ENCODE measurements at regions not wholly inside any gene's neighbourhood (a gene's known extent, or its start where the extent isn't known, plus 50 kb on each side); places are given as distances from the start of the nearest gene placed in this dataset.

DNA sequence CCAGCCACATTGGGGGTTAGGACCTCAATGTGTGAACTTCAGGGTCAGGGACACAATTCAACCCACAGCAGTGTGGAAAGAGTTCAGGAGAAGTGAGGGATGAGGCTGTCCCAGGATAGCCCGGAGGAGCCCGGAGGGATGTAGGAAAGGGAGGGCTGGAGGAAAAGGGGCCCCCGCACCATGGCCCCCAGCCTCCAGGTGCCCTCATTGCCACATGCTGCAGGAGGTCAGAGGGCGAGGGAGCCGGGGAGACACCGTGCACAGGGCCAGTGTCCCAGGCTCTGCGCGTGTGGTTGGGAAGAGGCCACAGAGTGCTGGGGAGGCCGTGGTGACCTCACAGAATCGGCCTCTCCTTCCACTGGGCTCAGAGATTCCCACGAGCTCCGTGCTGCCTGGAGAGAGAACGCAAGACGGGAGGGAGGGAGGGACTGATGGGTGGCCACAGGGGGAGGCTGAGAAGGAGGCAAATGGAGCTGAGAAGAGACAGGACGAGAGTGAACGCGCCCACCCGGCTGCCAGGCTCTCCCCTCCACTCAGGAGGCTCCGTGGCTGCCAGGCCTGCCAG lies 215.1 kb downstream of the DLL1 start:
- Histone ChIP-seq H3K4me3 (replicated peaks in 1 of 3; ENCODE audit: insufficient read depth in 1 of 3, low read depth in 1 of 3, low read length in 3 of 3) (no peak overlapping the region), H3K9me3 (replicated peaks; ENCODE audit: control insufficient read depth, insufficient read depth, low read length) (no peaks in the 10 kb centered on the region), H3K27ac (ENCODE audit: insufficient read depth, low read depth, low read length) (no peak overlapping the region), H3K79me2 (ENCODE audit: control insufficient read depth, insufficient read depth, low read length) (no peaks in the 10 kb centered on the region), H2AFZ (ENCODE audit: low read depth, low read length) (no peak overlapping the region), H3K4me1 (ENCODE audit: control insufficient read depth, extremely low read depth, insufficient read depth, low read length) (no peaks in the 10 kb centered on the region), H3K27me3 (ENCODE audit: control insufficient read depth in 2 of 2, insufficient read depth in 2 of 2, low read length in 2 of 2) (no peaks in the 10 kb centered on the region), H3K36me3 (ENCODE audit: control insufficient read depth in 2 of 2, extremely low read depth in 1 of 2, insufficient read depth in 2 of 2, low read length in 2 of 2) (no peaks in the 10 kb centered on the region), H3K4me2 (ENCODE audit: insufficient read depth, low read length) (no peak overlapping the region), H3K9me1 (replicated peaks; ENCODE audit: control insufficient read depth, extremely low read depth, insufficient read depth, low read length) (no peaks in the 10 kb centered on the region), H4K20me1 (replicated peaks; ENCODE audit: control insufficient read depth, extremely low read depth, insufficient read depth, low read length) (no peaks in the 10 kb centered on the region), H3K9ac (replicated peaks; ENCODE audit: extremely low read depth, insufficient read depth, low read length) (no peak overlapping the region)
- TF ChIP-seq MYC (IDR thresholded peaks at IDR 0.05; ENCODE audit: low read depth, low read length) (no peak), EZH2 (IDR thresholded peaks at IDR 0.05; ENCODE audit: borderline replicate concordance, low read depth, low read length, severe bottlenecking) (no peak), JUN (IDR thresholded peaks at IDR 0.05; ENCODE audit: borderline replicate concordance, insufficient read depth, insufficient read length, low read depth) (no peak), GATA2 (IDR thresholded peaks at IDR 0.05; ENCODE audit: insufficient read depth, insufficient read length, low read depth, low read length) (no peak), POLR2AphosphoS5 (IDR thresholded peaks at IDR 0.05; ENCODE audit: insufficient read depth, low read depth, low read length) (no peak), POLR2A (IDR thresholded peaks at IDR 0.05; ENCODE audit: low read depth, low read length) (no peak), FOS (IDR thresholded peaks at IDR 0.05; ENCODE audit: borderline replicate concordance, insufficient read depth, low read length) (no peak)
- TF ChIP-seq, protein P1, sequence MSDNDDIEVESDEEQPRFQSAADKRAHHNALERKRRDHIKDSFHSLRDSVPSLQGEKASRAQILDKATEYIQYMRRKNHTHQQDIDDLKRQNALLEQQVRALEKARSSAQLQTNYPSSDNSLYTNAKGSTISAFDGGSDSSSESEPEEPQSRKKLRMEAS (IDR thresholded peaks at IDR 0.05; ENCODE audit: insufficient read depth, insufficient read length) = no peak
- TF ChIP-seq, protein P2, sequence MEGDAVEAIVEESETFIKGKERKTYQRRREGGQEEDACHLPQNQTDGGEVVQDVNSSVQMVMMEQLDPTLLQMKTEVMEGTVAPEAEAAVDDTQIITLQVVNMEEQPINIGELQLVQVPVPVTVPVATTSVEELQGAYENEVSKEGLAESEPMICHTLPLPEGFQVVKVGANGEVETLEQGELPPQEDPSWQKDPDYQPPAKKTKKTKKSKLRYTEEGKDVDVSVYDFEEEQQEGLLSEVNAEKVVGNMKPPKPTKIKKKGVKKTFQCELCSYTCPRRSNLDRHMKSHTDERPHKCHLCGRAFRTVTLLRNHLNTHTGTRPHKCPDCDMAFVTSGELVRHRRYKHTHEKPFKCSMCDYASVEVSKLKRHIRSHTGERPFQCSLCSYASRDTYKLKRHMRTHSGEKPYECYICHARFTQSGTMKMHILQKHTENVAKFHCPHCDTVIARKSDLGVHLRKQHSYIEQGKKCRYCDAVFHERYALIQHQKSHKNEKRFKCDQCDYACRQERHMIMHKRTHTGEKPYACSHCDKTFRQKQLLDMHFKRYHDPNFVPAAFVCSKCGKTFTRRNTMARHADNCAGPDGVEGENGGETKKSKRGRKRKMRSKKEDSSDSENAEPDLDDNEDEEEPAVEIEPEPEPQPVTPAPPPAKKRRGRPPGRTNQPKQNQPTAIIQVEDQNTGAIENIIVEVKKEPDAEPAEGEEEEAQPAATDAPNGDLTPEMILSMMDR (IDR thresholded peaks at IDR 0.05; ENCODE audit: extremely low read depth in 1 of 2, insufficient read depth in 1 of 2, low read depth in 1 of 2, low read length in 2 of 2) = no peak
- dilution Hi-C loops (cut with MboI; ENCODE audit: extremely low pct_ligation_motif_present, low sequenced_read_pairs) = no loop called here
- intact Hi-C loops (cut with micrococcal nuclease) = no loop called here
- POLR2A ChIA-PET = no interaction called here
- FAIRE-seq (no peak), DNase-seq (ENCODE audit: low read depth, low spot score) (no peak)
- CTCF ChIA-PET = no interaction called here
- no TSS peak for BruUV-seq (replicated peaks)
